ENCODE measurements at regions not wholly inside any gene's neighbourhood (a gene's known extent, or its start where the extent isn't known, plus 50 kb on each side); places are given as distances from the start of the nearest gene placed in this dataset.

DNA sequence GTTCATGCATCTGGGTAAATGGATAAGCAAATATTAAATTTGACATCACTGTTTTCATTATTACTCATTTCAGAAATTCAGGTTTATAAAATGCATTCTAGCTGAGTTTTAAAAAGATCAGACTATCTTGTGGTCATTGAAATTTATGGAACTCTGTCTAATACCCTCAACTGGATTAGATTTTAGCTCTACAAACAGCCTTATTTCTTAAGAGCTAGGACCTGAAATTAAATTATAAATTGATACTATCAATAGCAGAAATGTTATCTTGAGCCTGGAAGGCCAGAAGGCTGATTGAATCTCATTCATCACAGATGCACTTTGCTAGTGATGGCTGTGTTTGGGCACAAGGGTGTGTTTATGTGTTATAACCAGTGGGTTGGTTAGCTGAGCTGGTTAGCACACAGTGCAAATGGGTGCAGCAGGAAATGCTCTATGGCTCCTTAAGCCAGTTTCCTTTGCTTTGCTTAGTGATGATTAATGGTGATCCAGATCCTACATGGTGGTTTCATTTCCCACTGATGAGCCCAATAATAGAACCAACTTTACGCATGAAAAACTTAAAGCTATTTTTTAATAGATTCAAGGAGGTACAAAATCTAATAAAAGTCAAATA lies 310.8 kb upstream of the KLF12 start:
- Histone ChIP-seq H3K27me3 (replicated peaks; ENCODE audit: insufficient read depth, low read length) (no peaks in the 10 kb centered on the region), H4K20me1 (ENCODE audit: insufficient read depth, low read length) (no peaks in the 10 kb centered on the region), H3K9ac (ENCODE audit: low read length) (no peak overlapping the region), H3K9me3 (replicated peaks; ENCODE audit: insufficient read depth, low read length) (no peaks in the 10 kb centered on the region), H3K79me2 (ENCODE audit: low read length) (no peaks in the 10 kb centered on the region), H3K4me2 (ENCODE audit: low read depth, low read length) (no peak overlapping the region), H3K27ac (ENCODE audit: low read length) (no peak overlapping the region), H3F3A (ENCODE audit: insufficient read depth, low read length) (no peaks in the 10 kb centered on the region), H3K36me3 (replicated peaks; ENCODE audit: insufficient read depth, low read length) (no peaks in the 10 kb centered on the region), H2AFZ (ENCODE audit: low read length) (no peak overlapping the region), H3K9me2 (replicated peaks; ENCODE audit: insufficient read depth, low read length) (no peaks in the 10 kb centered on the region), H3K4me3 (ENCODE audit: low read length) (no peak overlapping the region), H3K4me1 (ENCODE audit: low read length) (no peaks in the 10 kb centered on the region)
- TF ChIP-seq, protein P1, sequence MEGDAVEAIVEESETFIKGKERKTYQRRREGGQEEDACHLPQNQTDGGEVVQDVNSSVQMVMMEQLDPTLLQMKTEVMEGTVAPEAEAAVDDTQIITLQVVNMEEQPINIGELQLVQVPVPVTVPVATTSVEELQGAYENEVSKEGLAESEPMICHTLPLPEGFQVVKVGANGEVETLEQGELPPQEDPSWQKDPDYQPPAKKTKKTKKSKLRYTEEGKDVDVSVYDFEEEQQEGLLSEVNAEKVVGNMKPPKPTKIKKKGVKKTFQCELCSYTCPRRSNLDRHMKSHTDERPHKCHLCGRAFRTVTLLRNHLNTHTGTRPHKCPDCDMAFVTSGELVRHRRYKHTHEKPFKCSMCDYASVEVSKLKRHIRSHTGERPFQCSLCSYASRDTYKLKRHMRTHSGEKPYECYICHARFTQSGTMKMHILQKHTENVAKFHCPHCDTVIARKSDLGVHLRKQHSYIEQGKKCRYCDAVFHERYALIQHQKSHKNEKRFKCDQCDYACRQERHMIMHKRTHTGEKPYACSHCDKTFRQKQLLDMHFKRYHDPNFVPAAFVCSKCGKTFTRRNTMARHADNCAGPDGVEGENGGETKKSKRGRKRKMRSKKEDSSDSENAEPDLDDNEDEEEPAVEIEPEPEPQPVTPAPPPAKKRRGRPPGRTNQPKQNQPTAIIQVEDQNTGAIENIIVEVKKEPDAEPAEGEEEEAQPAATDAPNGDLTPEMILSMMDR (IDR thresholded peaks at IDR 0.05; ENCODE audit: low read length): no peak
- TF ChIP-seq EZH2phosphoT487 (IDR thresholded peaks at IDR 0.05; ENCODE audit: low read length) (no peak), EZH2 (optimal IDR thresholded peaks at IDR 0.05; ENCODE audit: low read depth, low read length) (no peak)
- no peak for DNase-seq

DNA sequence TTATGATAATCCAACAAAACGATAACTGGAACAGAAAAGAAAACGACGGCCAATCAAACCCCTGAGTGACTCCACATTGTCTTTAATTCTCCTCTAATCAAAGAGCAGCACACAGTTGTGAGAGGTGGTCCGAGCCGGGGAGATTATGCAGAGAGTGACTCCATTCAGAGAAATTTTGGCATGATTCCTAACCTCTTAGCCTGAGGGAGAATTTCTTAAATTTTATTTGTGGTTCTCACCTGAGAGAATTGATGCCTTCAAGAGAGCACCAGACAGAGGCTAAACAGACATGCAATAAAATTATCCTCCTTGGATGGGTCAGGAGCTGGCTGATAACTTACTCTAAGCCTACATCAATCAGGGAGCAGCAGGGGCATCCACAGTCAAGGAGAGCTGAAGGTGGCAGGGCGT lies 310.0 kb upstream of the KLF12 start:
- no peak overlapping the region for H3K9ac ChIP-seq (ENCODE audit: low read length)
- H3K27ac ChIP-seq (ENCODE audit: low read length): no peak overlapping the region
- H4K20me1 ChIP-seq (ENCODE audit: insufficient read depth, low read length): no peaks in the 10 kb centered on the region
- no peaks in the 10 kb centered on the region for H3K9me3 ChIP-seq (replicated peaks; ENCODE audit: insufficient read depth, low read length)
- no peak overlapping the region for H2AFZ ChIP-seq (ENCODE audit: low read length)
- no peaks in the 10 kb centered on the region for H3K9me2 ChIP-seq (replicated peaks; ENCODE audit: insufficient read depth, low read length)
- H3F3A ChIP-seq (ENCODE audit: insufficient read depth, low read length): no peaks in the 10 kb centered on the region
- no peaks in the 10 kb centered on the region for H3K4me1 ChIP-seq (ENCODE audit: low read length)
- no peaks in the 10 kb centered on the region for H3K27me3 ChIP-seq (replicated peaks; ENCODE audit: insufficient read depth, low read length)
- H3K4me3 ChIP-seq (ENCODE audit: low read length): no peak overlapping the region
- TF ChIP-seq, protein P1 (IDR thresholded peaks at IDR 0.05; ENCODE audit: low read length): no peak
- H3K4me2 ChIP-seq (ENCODE audit: low read depth, low read length): no peak overlapping the region
- no peaks in the 10 kb centered on the region for H3K36me3 ChIP-seq (replicated peaks; ENCODE audit: insufficient read depth, low read length)
- DNase-seq: no peak
- H3K79me2 ChIP-seq (ENCODE audit: low read length): no peaks in the 10 kb centered on the region

DNA sequence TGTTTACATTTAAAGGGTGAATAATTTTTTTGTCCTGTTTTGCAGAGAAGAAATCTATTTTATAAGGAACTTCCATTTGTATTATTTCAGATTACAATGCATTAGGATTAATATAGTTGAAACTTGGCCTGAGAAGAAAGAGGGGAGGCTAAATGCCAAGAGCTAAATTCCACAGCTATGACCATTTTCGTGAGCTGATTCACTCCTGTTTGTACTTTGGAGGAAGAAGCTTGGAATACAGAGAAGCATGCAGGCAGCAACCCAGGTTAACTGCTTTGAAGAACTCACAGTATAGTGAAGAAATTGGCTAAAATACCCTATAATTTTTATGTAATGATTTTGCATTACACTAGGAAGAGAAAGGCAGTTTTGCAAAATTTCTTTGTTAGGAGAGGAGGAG lies 309.4 kb upstream of the KLF12 start:
- H3F3A ChIP-seq (ENCODE audit: insufficient read depth, low read length): no peaks in the 10 kb centered on the region
- TF ChIP-seq EZH2 (optimal IDR thresholded peaks at IDR 0.05; ENCODE audit: low read depth, low read length) (no peak), EZH2phosphoT487 (IDR thresholded peaks at IDR 0.05; ENCODE audit: low read length) (no peak)
- TF ChIP-seq, protein P1 (IDR thresholded peaks at IDR 0.05; ENCODE audit: low read length): no peak
- H3K27ac ChIP-seq (ENCODE audit: low read length): no peak overlapping the region
- H3K79me2 ChIP-seq (ENCODE audit: low read length): no peaks in the 10 kb centered on the region
- no peak overlapping the region for H3K4me2 ChIP-seq (ENCODE audit: low read depth, low read length)
- H3K4me3 ChIP-seq (ENCODE audit: low read length): no peak overlapping the region
- no peaks in the 10 kb centered on the region for H3K4me1 ChIP-seq (ENCODE audit: low read length)
- no peaks in the 10 kb centered on the region for H3K9me3 ChIP-seq (replicated peaks; ENCODE audit: insufficient read depth, low read length)
- H4K20me1 ChIP-seq (ENCODE audit: insufficient read depth, low read length): no peaks in the 10 kb centered on the region
- H3K9me2 ChIP-seq (replicated peaks; ENCODE audit: insufficient read depth, low read length): no peaks in the 10 kb centered on the region
- no peaks in the 10 kb centered on the region for H3K36me3 ChIP-seq (replicated peaks; ENCODE audit: insufficient read depth, low read length)
- H2AFZ ChIP-seq (ENCODE audit: low read length): no peak overlapping the region
- no peak overlapping the region for H3K9ac ChIP-seq (ENCODE audit: low read length)
- H3K27me3 ChIP-seq (replicated peaks; ENCODE audit: insufficient read depth, low read length): no peaks in the 10 kb centered on the region
- no peak for DNase-seq
